Naive B cell (primary cell): ENCODE measurements at regions not wholly inside any gene's neighbourhood (a gene's known extent, or its start where the extent isn't known, plus 50 kb on each side); places are given as distances from the start of the nearest gene placed in this dataset.
"Not testable (repeated sequence)": the region's sequence is repeated elsewhere in the genome, so short reads cannot be mapped to it uniquely, and the experiment has no call there.

Experiments used
- ATAC-seq, 2 donors: fragments of 150-1000 bp; cut with Tn5 transposase; 2 replicates each; pipeline ENCODE4 v1.10.0; 2021; ENCODE audit warnings: low read depth in 2 of 2, mild to moderate bottlenecking in 2 of 2, moderate library complexity in 2 of 2
- DNase-seq: peaks from one replicate; pipeline ENCODE4 v3.0.0; 2022
- H3K27ac Mint-ChIP-seq, 6 donors: one replicate each; pipeline ENCODE4 v1.8.0; 2020 to 2022; ENCODE audit warnings: mild to moderate bottlenecking in 6 of 6, mixed read lengths in 6 of 6, moderate library complexity in 5 of 6, inconsistent platforms in 2 of 6
- H3K27me3 Mint-ChIP-seq, 3 donors: one replicate each; pipeline ENCODE4 v1.8.0; 2021 to 2022; ENCODE audit warnings: mixed read lengths in 3 of 3, mild to moderate bottlenecking in 1 of 3
- H3K36me3 Mint-ChIP-seq, 2 donors: one replicate each; pipeline ENCODE4 v1.8.0; 2020 to 2022; ENCODE audit warnings: mixed read lengths in 2 of 2, inconsistent platforms in 1 of 2, mild to moderate bottlenecking in 1 of 2
- H3K4me1 Mint-ChIP-seq, 3 donors: one replicate each; pipeline ENCODE4 v1.8.0; 2020 to 2022; ENCODE audit warnings: mixed read lengths in 3 of 3, inconsistent platforms in 1 of 3, mild to moderate bottlenecking in 1 of 3, moderate library complexity in 1 of 3
- H3K4me3 Mint-ChIP-seq, 8 donors: one replicate each; pipeline ENCODE4 v1.8.0; 2020 to 2022; ENCODE audit warnings: mild to moderate bottlenecking in 8 of 8, mixed read lengths in 8 of 8, moderate library complexity in 8 of 8, inconsistent platforms in 2 of 8
- H3K9me3 Mint-ChIP-seq, 7 donors: one replicate each; pipeline ENCODE4 v1.8.0; 2020 to 2022; ENCODE audit warnings: mixed read lengths in 7 of 7, mild to moderate bottlenecking in 5 of 7, inconsistent platforms in 2 of 7, moderate library complexity in 1 of 7

- no peak overlapping the region for H3K4me3 Mint-ChIP-seq
- H3K36me3 Mint-ChIP-seq = no peaks in the 10 kb centered on the region
- DNase-seq = no peak
- no peaks in the 10 kb centered on the region for H3K4me1 Mint-ChIP-seq
- ATAC-seq = no peak
- no peaks in the 10 kb centered on the region for H3K9me3 Mint-ChIP-seq
- no peak overlapping the region for H3K27ac Mint-ChIP-seq
- H3K27me3 Mint-ChIP-seq = peaks cover 0 to 14% (median 0%) of the 10 kb centered on the region in 3 donors
These were observed 157.0 kb upstream of the DTNBP1 start for GRCh38 chr6:15819841-15820240.

- H3K36me3 Mint-ChIP-seq = no peaks in the 10 kb centered on the region
- DNase-seq = no peak
- ATAC-seq = no peak
These were observed 156.4 kb upstream of the DTNBP1 start for GRCh38 chr6:15819226-15819625.

GRCh38 chr6:15818491-15818890 is 155.7 kb upstream of the DTNBP1 start:
- no peak for ATAC-seq
- no peak overlapping the region for H3K27ac Mint-ChIP-seq

More at GRCh38 chr6:15819226-15819625, 156.4 kb upstream of the DTNBP1 start:
- Mint-ChIP-seq H3K27ac (no peak overlapping the region), H3K4me3 (no peak overlapping the region), H3K4me1 (no peaks in the 10 kb centered on the region), H3K9me3 (no peaks in the 10 kb centered on the region), H3K27me3 (peaks cover 0 to 14% (median 0%) of the 10 kb centered on the region in 3 donors)

GRCh38 chr6:15818044-15818443 is 155.2 kb upstream of the DTNBP1 start:
- H3K27me3 Mint-ChIP-seq = peaks cover 0 to 9% (median 0%) of the 10 kb centered on the region in 3 donors
- peaks cover 2 to 6% (median 4%) of the 10 kb centered on the region in 3 donors for H3K4me1 Mint-ChIP-seq
- ATAC-seq = no peak
- no peak overlapping the region for H3K4me3 Mint-ChIP-seq
- no peaks in the 10 kb centered on the region for H3K36me3 Mint-ChIP-seq
- no peak for DNase-seq
- no peaks in the 10 kb centered on the region for H3K9me3 Mint-ChIP-seq
- H3K27ac Mint-ChIP-seq = no peak overlapping the region

More at GRCh38 chr6:15818491-15818890, 155.7 kb upstream of the DTNBP1 start:
- H3K27me3 Mint-ChIP-seq = peaks cover 0 to 13% (median 0%) of the 10 kb centered on the region in 3 donors
- no peaks in the 10 kb centered on the region for H3K9me3 Mint-ChIP-seq
- H3K4me1 Mint-ChIP-seq = peaks cover 2 to 4% (median 4%) of the 10 kb centered on the region in 3 donors
- no peak for DNase-seq
- H3K36me3 Mint-ChIP-seq = no peaks in the 10 kb centered on the region
- H3K4me3 Mint-ChIP-seq = no peak overlapping the region

- DNase-seq = no peak
- peaks cover 0 to 6% (median 0%) of the 10 kb centered on the region in 3 donors for H3K27me3 Mint-ChIP-seq
- no peak overlapping the region for H3K4me3 Mint-ChIP-seq
- H3K27ac Mint-ChIP-seq = no peak overlapping the region
- ATAC-seq = no peak
- H3K9me3 Mint-ChIP-seq = peaks cover 0 to 1% (median 0%) of the 10 kb centered on the region in 7 donors
- H3K36me3 Mint-ChIP-seq = no peaks in the 10 kb centered on the region
- H3K4me1 Mint-ChIP-seq = peaks cover 2 to 11% (median 7%) of the 10 kb centered on the region in 3 donors
These were observed 154.3 kb upstream of the DTNBP1 start for GRCh38 chr6:15817100-15817499.

- DNase-seq (no peak), ATAC-seq (no peak)
- no peaks in the 10 kb centered on the region for H3K36me3 Mint-ChIP-seq
- peaks cover 0 to 1% (median 0%) of the 10 kb centered on the region in 7 donors for H3K9me3 Mint-ChIP-seq
- H3K4me3 Mint-ChIP-seq = no peak overlapping the region
- peaks cover 0 to 6% (median 0%) of the 10 kb centered on the region in 3 donors for H3K27me3 Mint-ChIP-seq
- H3K4me1 Mint-ChIP-seq = peaks cover 2 to 12% (median 8%) of the 10 kb centered on the region in 3 donors
- H3K27ac Mint-ChIP-seq = peak overlapping the region in 1 of 6 donors; percentile 86
These were observed 153.8 kb upstream of the DTNBP1 start for GRCh38 chr6:15816661-15817060.

- not testable (repeated sequence) for H3K9me3 Mint-ChIP-seq, H3K36me3 Mint-ChIP-seq
- Mint-ChIP-seq H3K27ac (peak overlapping the region in 1 of 6 donors; percentile 36), H3K27me3 (peaks cover 4 to 17% (median 5%) of the 10 kb centered on the region in 3 donors), H3K4me3 (peak overlapping the region in 3 of 8 donors; percentile 4 to 22 (median 13)), H3K4me1 (peaks cover 2 to 12% (median 8%) of the 10 kb centered on the region in 3 donors)
- DNase-seq (peak; percentile 21), ATAC-seq (peak; percentile 80 to 84)
These were observed 150.9 kb upstream of the DTNBP1 start for GRCh38 chr6:15813698-15814097.

- no peak for ATAC-seq
- H3K4me1 Mint-ChIP-seq = peaks cover 2 to 12% (median 8%) of the 10 kb centered on the region in 3 donors
- H3K27ac Mint-ChIP-seq = no peak overlapping the region
- no peaks in the 10 kb centered on the region for H3K36me3 Mint-ChIP-seq
- peaks cover 0 to 1% (median 0%) of the 10 kb centered on the region in 7 donors for H3K9me3 Mint-ChIP-seq
- peaks cover 4 to 11% (median 5%) of the 10 kb centered on the region in 3 donors for H3K27me3 Mint-ChIP-seq
- no peak for DNase-seq
- H3K4me3 Mint-ChIP-seq = no peak overlapping the region
These were observed 148.3 kb upstream of the DTNBP1 start for GRCh38 chr6:15811107-15811506.

GRCh38 chr6:15810618-15811017 is 147.8 kb upstream of the DTNBP1 start:
- ATAC-seq (no peak), DNase-seq (no peak)
- Mint-ChIP-seq H3K9me3 (peaks cover 0 to 1% (median 0%) of the 10 kb centered on the region in 7 donors), H3K27me3 (peaks cover 4 to 11% (median 5%) of the 10 kb centered on the region in 3 donors), H3K4me1 (peaks cover 2 to 12% (median 8%) of the 10 kb centered on the region in 3 donors), H3K36me3 (no peaks in the 10 kb centered on the region), H3K27ac (no peak overlapping the region), H3K4me3 (no peak overlapping the region)

- Mint-ChIP-seq H3K27ac (no peak overlapping the region), H3K27me3 (peaks cover 4 to 11% (median 5%) of the 10 kb centered on the region in 3 donors), H3K4me3 (no peak overlapping the region), H3K36me3 (no peaks in the 10 kb centered on the region), H3K4me1 (peaks cover 2 to 12% (median 8%) of the 10 kb centered on the region in 3 donors), H3K9me3 (peaks cover 0 to 1% (median 0%) of the 10 kb centered on the region in 7 donors)
- DNase-seq (no peak), ATAC-seq (no peak)
These were observed 146.5 kb upstream of the DTNBP1 start for GRCh38 chr6:15809367-15809766.

- ATAC-seq = no peak
- Mint-ChIP-seq H3K36me3 (no peaks in the 10 kb centered on the region), H3K27ac (peak overlapping the region in 1 of 6 donors; percentile 42), H3K4me3 (no peak overlapping the region), H3K9me3 (peaks cover 0 to 2% (median 0%) of the 10 kb centered on the region in 7 donors), H3K4me1 (no peaks in the 10 kb centered on the region), H3K27me3 (peaks cover 0 to 7% (median under 1%) of the 10 kb centered on the region in 3 donors)
- no peak for DNase-seq
These were observed 141.6 kb upstream of the DTNBP1 start for GRCh38 chr6:15804164-15805154.

- peaks cover 0 to 4% (median 0%) of the 10 kb centered on the region in 3 donors for H3K27me3 Mint-ChIP-seq
These were observed 139.6 kb upstream of the DTNBP1 start for GRCh38 chr6:15802466-15802865.

GRCh38 chr6:15801912-15802311 is 139.1 kb upstream of the DTNBP1 start:
- H3K27ac Mint-ChIP-seq = peak overlapping the region in 1 of 6 donors; percentile 19
- peaks cover 0 to 7% (median 0%) of the 10 kb centered on the region in 3 donors for H3K27me3 Mint-ChIP-seq
- no peak overlapping the region for H3K4me3 Mint-ChIP-seq
- ATAC-seq (no peak), DNase-seq (no peak)
- H3K9me3 Mint-ChIP-seq = peaks cover 10 to 23% (median 19%) of the 10 kb centered on the region in 7 donors
- H3K36me3 Mint-ChIP-seq = peaks cover 11 to 15% of the 10 kb centered on the region in 2 donors
- H3K4me1 Mint-ChIP-seq = peaks cover 0 to 5% (median 0%) of the 10 kb centered on the region in 3 donors

More at GRCh38 chr6:15802466-15802865, 139.6 kb upstream of the DTNBP1 start:
- Mint-ChIP-seq H3K4me3 (no peak overlapping the region), H3K36me3 (peaks cover 6 to 9% of the 10 kb centered on the region in 2 donors), H3K9me3 (peaks cover 5 to 18% (median 13%) of the 10 kb centered on the region in 7 donors), H3K27ac (peak overlapping the region in 1 of 6 donors; percentile 58), H3K4me1 (peaks cover 0 to 5% (median 0%) of the 10 kb centered on the region in 3 donors)
- no peak for DNase-seq
- no peak for ATAC-seq
